NOMO-1 treated with DMSO at 0.1 percent for 48 hours (cell line): ENCODE measurements at regions not wholly inside any gene's neighbourhood (a gene's known extent, or its start where the extent isn't known, plus 50 kb on each side); places are given as distances from the start of the nearest gene placed in this dataset.

ENCODE experiments used
- DNase-seq: peaks from one replicate; lab custom pipeline; 2025; ENCODE audit not compliant: unreplicated experiment; lab: John Stamatoyannopoulos, UW

GRCh38 chr10:36087006-36088005 is 445.2 kb upstream of the FZD8 start:
- DNase-seq, result no peak

GRCh38 chr10:36075196-36075595 is 433.1 kb upstream of the FZD8 start:
- no peak for DNase-seq

GRCh38 chr10:36073796-36074345 is 431.8 kb upstream of the FZD8 start:
- DNase-seq, result no peak

- no peak for DNase-seq
Measured at GRCh38 chr10:36068542-36068941, 426.4 kb upstream of the FZD8 start.

GRCh38 chr10:36067748-36068147 is 425.7 kb upstream of the FZD8 start:
- DNase-seq, result no peak

GRCh38 chr10:36066850-36067249 is 424.8 kb upstream of the FZD8 start:
- DNase-seq, result no peak

GRCh38 chr10:36066102-36066501 is 424.0 kb upstream of the FZD8 start:
- no peak for DNase-seq

GRCh38 chr10:36063396-36063795 is 421.3 kb upstream of the FZD8 start:
- DNase-seq, result no peak

GRCh38 chr10:36057731-36058130 is 415.6 kb upstream of the FZD8 start:
- no peak for DNase-seq

GRCh38 chr10:36057180-36057579 is 415.1 kb upstream of the FZD8 start:
- DNase-seq, result no peak

- no peak for DNase-seq
Measured at GRCh38 chr10:36053775-36054174, 411.7 kb upstream of the FZD8 start.

GRCh38 chr10:36053271-36053670 is 411.2 kb upstream of the FZD8 start:
- no peak for DNase-seq

- no peak for DNase-seq
Measured at GRCh38 chr10:36051500-36051991, 409.4 kb upstream of the FZD8 start.

- no peak for DNase-seq
Measured at GRCh38 chr10:36050763-36051499, 408.8 kb upstream of the FZD8 start.

GRCh38 chr10:36048780-36049179 is 406.7 kb upstream of the FZD8 start:
- DNase-seq, result no peak

- no peak for DNase-seq
Measured at GRCh38 chr10:36048236-36048635, 406.1 kb upstream of the FZD8 start.

- no peak for DNase-seq
Measured at GRCh38 chr10:36042135-36042534, 400.0 kb upstream of the FZD8 start.

- no peak for DNase-seq
Measured at GRCh38 chr10:36038316-36038955, 396.3 kb upstream of the FZD8 start.

GRCh38 chr10:36036137-36036536 is 394.0 kb upstream of the FZD8 start:
- no peak for DNase-seq

- no peak for DNase-seq
Measured at GRCh38 chr10:36033808-36034207, 391.7 kb upstream of the FZD8 start.

- no peak for DNase-seq
Measured at GRCh38 chr10:36030516-36030915, 388.4 kb upstream of the FZD8 start.
